NT2/D1 (cell line): ENCODE measurements at regions not wholly inside any gene's neighbourhood (a gene's known extent, or its start where the extent isn't known, plus 50 kb on each side); places are given as distances from the start of the nearest gene placed in this dataset.

ENCODE experiments used
- YY1 ChIP-seq: IDR thresholded peaks from 2 replicates; pipeline ENCODE4 v1.6.1; 2011; ENCODE audit not compliant: insufficient read length, insufficient read depth
- ZNF274 ChIP-seq: IDR thresholded peaks from 2 replicates; pipeline ENCODE4 v1.6.1; 2011; ENCODE audit warnings: mild to moderate bottlenecking, low read depth, low read length

DNA sequence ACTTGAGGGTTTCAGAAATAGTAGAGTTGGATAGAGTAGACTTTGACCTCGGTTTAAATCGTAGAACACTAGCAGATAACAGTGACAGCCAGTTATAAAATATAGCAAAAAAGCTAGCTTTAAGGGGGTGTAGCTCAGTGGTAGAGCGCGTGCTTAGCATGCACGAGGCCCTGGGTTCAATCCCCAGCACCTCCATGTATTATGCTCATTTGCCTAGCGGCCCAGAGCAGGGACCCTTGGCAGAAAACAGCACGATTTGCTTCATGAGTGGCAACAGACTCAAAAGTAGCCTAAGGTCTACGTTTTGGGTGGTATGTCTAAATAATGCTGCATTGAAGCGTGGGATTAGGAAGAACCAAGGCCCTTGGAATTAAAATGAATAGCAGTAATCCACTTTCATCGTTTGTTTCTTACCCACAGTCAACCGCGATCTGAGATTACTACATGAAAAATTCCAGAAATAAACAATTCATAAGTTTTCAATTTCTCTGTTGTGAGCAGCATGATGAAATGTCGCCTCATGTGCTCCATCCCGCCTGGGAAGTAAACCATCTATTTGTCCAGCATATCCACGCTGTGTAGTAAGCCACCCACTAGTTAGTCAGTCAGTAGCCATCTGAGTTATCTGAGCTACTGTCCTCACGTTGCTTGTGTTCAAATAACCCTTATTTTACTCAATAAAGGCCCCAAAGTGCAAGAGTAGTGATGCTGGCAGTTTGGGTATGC, 184.9 kb downstream of the GPX5 start:
- TF ChIP-seq ZNF274 (no peak), YY1 (no peak)
